Endothelial cell of umbilical vein (primary cell): ENCODE measurements at regions not wholly inside any gene's neighbourhood (a gene's known extent, or its start where the extent isn't known, plus 50 kb on each side); places are given as distances from the start of the nearest gene placed in this dataset.

Experiments used
- BruUV-seq: library from RNA; stranded (reverse); fragments of 400-500 nt; replicated peaks from 2 replicates; lab custom pipeline; 2021; lab: Mats Ljungman, UMichigan
- CTCF ChIA-PET: fragments of 300-600, 350-600 bp; sonication (Branson Sonifier 250); formaldehyde crosslinking; loops from one replicate; lab custom pipeline; 2021; ENCODE audit warnings: antibody characterized with exemption, inconsistent platforms; lab: Charles Lee
- POLR2A ChIA-PET: fragments of 300-600, 350-600 bp; sonication (Branson Sonifier 250); formaldehyde crosslinking; loops from one replicate; lab custom pipeline; 2021; ENCODE audit warnings: antibody characterized with exemption, inconsistent platforms; lab: Charles Lee
- DNase-seq: peaks from one replicate; pipeline ENCODE4 v3.0.0-alpha.2; 2011; ENCODE audit warnings: low read depth, low spot score
- FAIRE-seq: peaks from 2 replicates; lab custom pipeline; 2011; peaks lifted over from hg19 to GRCh38; lab: Jason Lieb, UNC
- H2AFZ ChIP-seq: 2 replicates; pipeline ENCODE4 v1.6.0; 2012; ENCODE audit warnings: low read depth, low read length, control low read depth, inconsistent platforms
- H3K27ac ChIP-seq: 2 replicates; pipeline ENCODE4 v1.5.1; 2011; ENCODE audit warnings: low read depth, mild to moderate bottlenecking, control low read depth, low read length, moderate library complexity; ENCODE audit not compliant: insufficient read depth
- H3K27me3 ChIP-seq, 2 experiments: 2 replicates each; pipeline versions ENCODE4 v1.6.0 to v1.6.1; 2011; ENCODE audit warnings: low read length in 2 of 2, mixed read lengths in 1 of 2; ENCODE audit not compliant: control insufficient read depth in 2 of 2, insufficient read depth in 2 of 2
- H3K36me3 ChIP-seq, 2 experiments: 2 replicates in 1 of 2; 3 replicates in 1 of 2; pipeline ENCODE4 v1.5.1; 2011; ENCODE audit warnings: low read length in 2 of 2, mild to moderate bottlenecking in 1 of 2, moderate library complexity in 1 of 2; ENCODE audit not compliant: control insufficient read depth in 2 of 2, insufficient read depth in 2 of 2; ENCODE audit errors: extremely low read depth in 1 of 2
- H3K4me1 ChIP-seq: 3 replicates; pipeline ENCODE4 v1.5.1; 2011; ENCODE audit warnings: mild to moderate bottlenecking, low read length; ENCODE audit not compliant: control insufficient read depth, insufficient read depth; ENCODE audit errors: extremely low read depth
- H3K4me2 ChIP-seq: 2 replicates; pipeline ENCODE4 v1.6.1; 2011; ENCODE audit warnings: low read length, control low read depth, mixed read lengths; ENCODE audit not compliant: insufficient read depth
- H3K4me3 ChIP-seq, 3 experiments: fragments of 200-600 bp in 1 of 3; sonication (generic), shearing (Covaris generic) in 1 of 3; replicated peaks in 1 of 3; 2 replicates each; pipeline ENCODE4 v1.5.1; 2011 to 2016; ENCODE audit warnings: control low read depth in 3 of 3, low read length in 3 of 3, mild to moderate bottlenecking in 2 of 3, inconsistent platforms in 1 of 3, low read depth in 1 of 3, moderate library complexity in 1 of 3; ENCODE audit not compliant: insufficient read depth in 1 of 3
- H3K79me2 ChIP-seq: 2 replicates; pipeline ENCODE4 v1.6.0; 2012; ENCODE audit warnings: low read length, inconsistent platforms; ENCODE audit not compliant: control insufficient read depth, insufficient read depth
- H3K9ac ChIP-seq: replicated peaks from 2 replicates; pipeline ENCODE3; 2011; ENCODE audit warnings: low read length, control low read depth; ENCODE audit not compliant: insufficient read depth; ENCODE audit errors: extremely low read depth
- H3K9me1 ChIP-seq: replicated peaks from 3 replicates; pipeline ENCODE4 v1.6.0; 2011; ENCODE audit warnings: mild to moderate bottlenecking, low read length; ENCODE audit not compliant: control insufficient read depth, insufficient read depth; ENCODE audit errors: extremely low read depth
- H3K9me3 ChIP-seq: replicated peaks from 2 replicates; pipeline ENCODE4 v1.5.1; 2012; ENCODE audit warnings: low read length, inconsistent platforms; ENCODE audit not compliant: control insufficient read depth, insufficient read depth
- H4K20me1 ChIP-seq: replicated peaks from 2 replicates; pipeline ENCODE3; 2011; ENCODE audit warnings: mild to moderate bottlenecking, low read length; ENCODE audit not compliant: control insufficient read depth, insufficient read depth; ENCODE audit errors: extremely low read depth
- EZH2 ChIP-seq: IDR thresholded peaks from 2 replicates; pipeline ENCODE4 v1.6.1; 2012; ENCODE audit warnings: borderline replicate concordance, low read depth, mild to moderate bottlenecking, moderate library complexity, low read length, inconsistent platforms; ENCODE audit not compliant: severe bottlenecking
- FOS ChIP-seq: IDR thresholded peaks from 2 replicates; pipeline ENCODE4 v1.6.1; 2011; ENCODE audit warnings: mild to moderate bottlenecking, low read length, moderate library complexity, borderline replicate concordance; ENCODE audit not compliant: insufficient read depth
- GATA2 ChIP-seq: IDR thresholded peaks from 2 replicates; pipeline ENCODE4 v1.7.0; 2011; ENCODE audit warnings: low read depth, mild to moderate bottlenecking, moderate library complexity, mixed read lengths, low read length; ENCODE audit not compliant: insufficient read length, insufficient read depth
- JUN ChIP-seq: IDR thresholded peaks from 2 replicates; pipeline ENCODE4 v1.6.1; 2011; ENCODE audit warnings: borderline replicate concordance, low read depth; ENCODE audit not compliant: insufficient read length, insufficient read depth
- MAX ChIP-seq: IDR thresholded peaks from 2 replicates; pipeline ENCODE4 v1.6.1; 2011; ENCODE audit not compliant: insufficient read depth, insufficient read length
- MYC ChIP-seq: IDR thresholded peaks from one replicate; pipeline ENCODE4 v1.6.1; 2011; ENCODE audit warnings: mild to moderate bottlenecking, low read depth, low read length
- POLR2A ChIP-seq: IDR thresholded peaks from 2 replicates; pipeline ENCODE4 v1.6.1; 2012; ENCODE audit warnings: low read depth, mild to moderate bottlenecking, control low read depth, low read length
- POLR2AphosphoS5 ChIP-seq: IDR thresholded peaks from 2 replicates; pipeline ENCODE4 v1.6.1; 2012; ENCODE audit warnings: low read depth, mild to moderate bottlenecking, control low read depth, low read length, moderate library complexity; ENCODE audit not compliant: insufficient read depth
- dilution Hi-C: fragments of 300-500 bp; cut with MboI; formaldehyde crosslinking; loops from one replicate; pipeline ENCODE4 v1.15.0; 2019; ENCODE audit warnings: low sequenced_read_pairs; ENCODE audit not compliant: extremely low pct_ligation_motif_present
- intact Hi-C: fragments of 100-400 bp; cut with micrococcal nuclease; formaldehyde crosslinking; loops from one replicate; pipeline ENCODE4 v1.10.0; 2022
- TF ChIP-seq, protein P1 (sequence below), 2 donors: IDR thresholded peaks; 1 replicate in 1 of 2; 2 replicates in 1 of 2; pipeline ENCODE4 v1.5.1; 2011; ENCODE audit warnings: low read length in 2 of 2, mild to moderate bottlenecking in 2 of 2, moderate library complexity in 2 of 2, control low read depth in 1 of 2, inconsistent platforms in 1 of 2, low read depth in 1 of 2; ENCODE audit not compliant: insufficient read depth in 1 of 2; ENCODE audit errors: extremely low read depth in 1 of 2

DNA sequence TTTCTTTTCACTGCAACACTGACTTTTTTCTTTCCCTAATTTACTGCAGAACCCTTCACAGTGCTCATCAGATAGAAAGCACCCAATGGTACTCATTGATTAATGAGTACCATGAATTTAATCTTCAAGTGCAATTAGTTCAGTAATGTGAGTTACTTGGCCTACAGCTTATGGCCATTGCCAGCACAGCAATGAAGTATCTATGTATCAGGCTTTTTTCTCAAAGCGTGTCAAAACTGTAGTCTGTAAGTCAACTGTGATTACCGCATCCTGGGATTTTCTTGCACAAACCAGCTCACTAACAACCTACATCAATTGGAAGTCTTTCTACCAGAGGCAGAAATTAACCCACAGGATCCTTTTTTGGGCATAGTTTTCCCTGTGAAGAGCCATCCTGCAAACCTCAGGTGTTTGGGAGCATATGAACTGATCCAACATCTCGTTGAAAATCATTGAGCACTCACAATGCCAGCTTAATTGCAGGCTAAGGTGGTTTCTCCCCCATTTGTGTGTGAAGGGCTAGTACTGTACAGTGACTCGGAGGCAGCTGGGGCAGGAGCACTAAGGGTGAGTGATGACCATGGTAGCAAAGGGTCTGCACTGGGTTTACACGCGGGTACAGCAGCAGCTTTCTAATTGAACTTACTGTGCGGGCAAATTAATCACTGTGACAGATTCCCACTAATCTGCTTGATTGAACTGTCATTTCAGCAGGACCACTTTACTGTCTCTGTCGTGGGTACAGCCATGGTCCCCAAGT is 619.3 kb downstream of the SNAPC1 start:
- TF ChIP-seq POLR2A (no peak), FOS (no peak), POLR2AphosphoS5 (no peak), MAX (no peak), GATA2 (no peak), JUN (no peak), MYC (no peak), EZH2 (no peak)
- TF ChIP-seq, protein P1, sequence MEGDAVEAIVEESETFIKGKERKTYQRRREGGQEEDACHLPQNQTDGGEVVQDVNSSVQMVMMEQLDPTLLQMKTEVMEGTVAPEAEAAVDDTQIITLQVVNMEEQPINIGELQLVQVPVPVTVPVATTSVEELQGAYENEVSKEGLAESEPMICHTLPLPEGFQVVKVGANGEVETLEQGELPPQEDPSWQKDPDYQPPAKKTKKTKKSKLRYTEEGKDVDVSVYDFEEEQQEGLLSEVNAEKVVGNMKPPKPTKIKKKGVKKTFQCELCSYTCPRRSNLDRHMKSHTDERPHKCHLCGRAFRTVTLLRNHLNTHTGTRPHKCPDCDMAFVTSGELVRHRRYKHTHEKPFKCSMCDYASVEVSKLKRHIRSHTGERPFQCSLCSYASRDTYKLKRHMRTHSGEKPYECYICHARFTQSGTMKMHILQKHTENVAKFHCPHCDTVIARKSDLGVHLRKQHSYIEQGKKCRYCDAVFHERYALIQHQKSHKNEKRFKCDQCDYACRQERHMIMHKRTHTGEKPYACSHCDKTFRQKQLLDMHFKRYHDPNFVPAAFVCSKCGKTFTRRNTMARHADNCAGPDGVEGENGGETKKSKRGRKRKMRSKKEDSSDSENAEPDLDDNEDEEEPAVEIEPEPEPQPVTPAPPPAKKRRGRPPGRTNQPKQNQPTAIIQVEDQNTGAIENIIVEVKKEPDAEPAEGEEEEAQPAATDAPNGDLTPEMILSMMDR (IDR thresholded peaks at IDR 0.05; ENCODE audit: extremely low read depth in 1 of 2, insufficient read depth in 1 of 2, low read depth in 1 of 2, low read length in 2 of 2), result no peak
- Histone ChIP-seq H3K27ac (no peak overlapping the region), H3K4me3 (no peak overlapping the region), H3K9me3 (no peaks in the 10 kb centered on the region), H4K20me1 (no peaks in the 10 kb centered on the region), H3K36me3 (no peaks in the 10 kb centered on the region), H3K4me1 (no peaks in the 10 kb centered on the region), H3K9ac (no peak overlapping the region), H2AFZ (no peak overlapping the region), H3K9me1 (no peaks in the 10 kb centered on the region), H3K79me2 (no peaks in the 10 kb centered on the region), H3K4me2 (no peak overlapping the region), H3K27me3 (no peaks in the 10 kb centered on the region)
- DNase-seq (no peak), FAIRE-seq (no peak)
- no TSS peak for BruUV-seq
- intact Hi-C loops, result no loop called here
- dilution Hi-C loops, result no loop called here
- CTCF ChIA-PET, result no interaction called here
- POLR2A ChIA-PET, result no interaction called here
